HG02970 (cell line): ENCODE measurements at regions not wholly inside any gene's neighbourhood (a gene's known extent, or its start where the extent isn't known, plus 50 kb on each side); places are given as distances from the start of the nearest gene placed in this dataset.

Source experiments
- ATAC-seq: cut with Tn5 transposase; IDR thresholded peaks from one replicate; pipeline ENCODE4 v1.9.1; 2021; ENCODE audit warnings: mild to moderate bottlenecking, moderate library complexity, moderate number of reproducible peaks; ENCODE audit not compliant: unreplicated experiment, low FRiP score

DNA sequence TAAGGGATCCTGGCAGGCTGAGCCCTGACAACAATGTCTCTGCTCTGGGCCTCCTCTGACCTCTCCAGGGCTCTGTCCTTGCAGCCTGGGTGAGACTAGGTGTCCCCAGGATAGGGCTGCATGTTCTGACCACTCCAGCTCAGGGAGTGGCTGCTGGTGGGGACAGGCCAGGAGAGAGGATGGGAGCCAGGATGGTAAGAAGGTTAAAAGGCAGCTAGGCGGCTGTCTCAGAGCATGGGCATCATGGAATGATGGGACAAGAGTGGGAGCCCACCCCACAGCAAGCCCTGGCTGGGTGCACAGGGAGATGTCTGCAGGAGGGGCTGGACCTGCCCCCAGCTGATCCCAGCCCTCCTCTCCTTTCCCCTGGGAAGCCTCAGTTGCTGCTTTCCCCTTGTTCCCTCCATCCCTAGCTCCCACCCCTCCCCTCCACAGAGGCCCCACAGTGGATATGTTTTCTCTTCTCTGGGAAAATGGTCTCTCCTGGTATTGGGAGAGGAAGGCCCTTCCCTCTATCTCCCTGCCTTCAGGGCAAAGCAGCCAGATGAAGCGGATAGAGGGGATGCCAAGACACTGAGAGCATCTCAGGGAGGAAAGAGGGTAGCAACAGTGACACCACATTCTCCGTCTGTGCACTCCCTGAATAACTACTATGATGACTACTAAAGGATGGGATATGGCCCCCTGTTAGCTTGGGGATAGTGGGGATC lies 334.3 kb downstream of the DYSF start:
- no peak for ATAC-seq

- no peak for ATAC-seq
Observed at GRCh38 chr2:71787108-71787415, 333.7 kb downstream of the DYSF start.

GRCh38 chr2:71786291-71787107 lies 333.1 kb downstream of the DYSF start:
- ATAC-seq = no peak

- ATAC-seq = no peak
Observed at GRCh38 chr2:71785516-71785981, 332.2 kb downstream of the DYSF start.

DNA sequence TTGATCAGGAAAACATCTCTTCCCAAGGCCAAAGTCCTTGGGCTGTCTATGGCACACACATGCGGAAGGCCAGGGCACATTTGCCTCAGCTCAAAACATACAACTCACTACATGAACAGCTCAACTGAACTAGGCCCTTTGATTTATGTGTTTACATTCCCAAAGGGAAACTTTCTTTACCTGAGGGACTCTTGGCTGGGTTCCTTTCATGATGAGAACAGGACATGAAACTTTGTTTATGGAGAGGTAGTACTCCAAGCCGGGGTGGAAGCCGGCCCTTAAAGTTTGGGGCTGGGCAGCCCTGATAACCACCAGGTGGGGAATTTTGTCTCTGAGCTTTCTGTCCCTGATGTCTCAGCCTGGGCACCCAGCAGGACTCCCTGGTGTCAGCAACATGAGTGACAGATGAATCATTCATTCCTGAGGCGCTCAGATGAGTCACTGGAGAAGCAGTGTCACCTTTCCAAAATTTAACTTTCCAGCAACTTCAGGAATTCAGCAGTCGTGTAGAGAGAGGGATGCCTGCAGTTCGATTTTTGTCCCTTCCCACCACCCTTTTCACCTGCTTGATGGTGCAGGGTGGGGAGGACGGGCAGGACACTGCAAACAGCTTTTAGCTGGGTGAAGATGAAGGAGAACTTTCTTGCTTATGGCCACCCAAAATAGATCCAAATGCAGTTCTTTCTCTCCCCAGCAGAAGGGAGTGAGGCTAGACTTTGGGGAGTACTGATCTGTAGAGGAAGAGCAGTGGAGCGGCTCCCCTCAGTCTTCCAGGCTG lies 331.6 kb downstream of the DYSF start:
- no peak for ATAC-seq

DNA sequence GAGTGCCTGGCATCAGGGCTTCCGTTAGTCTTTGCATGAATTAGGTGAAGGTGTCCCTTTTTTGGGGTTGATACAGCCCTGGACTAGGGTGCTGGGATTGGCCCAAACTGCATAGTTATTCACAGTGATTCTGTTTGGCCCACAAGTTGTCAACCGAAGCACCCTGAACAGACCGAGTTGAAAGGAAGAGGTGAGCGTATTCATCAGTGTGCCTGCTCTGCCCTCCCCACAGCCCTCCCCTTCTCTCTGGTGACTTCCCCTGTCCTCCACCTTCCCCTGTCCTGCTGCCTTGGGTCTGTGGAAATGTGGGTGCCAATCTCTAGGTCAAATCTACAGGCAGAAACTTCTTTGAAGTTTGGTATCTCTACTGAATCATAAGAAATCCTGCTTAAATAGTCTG lies 330.5 kb downstream of the DYSF start:
- no peak for ATAC-seq

GRCh38 chr2:71783215-71783614 lies 329.9 kb downstream of the DYSF start:
- no peak for ATAC-seq

- ATAC-seq = no peak
Observed at GRCh38 chr2:71782323-71782722, 329.0 kb downstream of the DYSF start.

- no peak for ATAC-seq
Observed at GRCh38 chr2:71781695-71782228, 328.4 kb downstream of the DYSF start.

DNA sequence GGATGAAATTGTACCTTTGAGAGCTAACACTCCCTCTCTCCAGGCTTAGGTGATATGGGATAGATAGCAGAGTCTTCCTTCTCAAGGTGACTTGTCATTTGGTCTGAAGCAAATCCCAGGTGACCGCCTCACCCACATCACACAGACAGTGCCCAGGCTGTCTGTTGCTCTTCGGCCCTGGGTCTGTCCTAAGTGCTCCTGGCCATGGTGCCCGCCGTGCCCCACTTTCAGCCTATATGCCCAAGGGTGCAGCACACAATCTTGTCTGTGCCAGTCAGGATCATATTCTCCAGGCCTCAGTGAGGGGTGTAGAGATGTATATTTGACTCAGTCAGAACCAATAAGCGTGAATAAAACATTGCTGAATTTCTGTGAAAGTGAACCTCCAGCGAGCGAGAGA lies 326.8 kb downstream of the DYSF start:
- ATAC-seq = no peak

DNA sequence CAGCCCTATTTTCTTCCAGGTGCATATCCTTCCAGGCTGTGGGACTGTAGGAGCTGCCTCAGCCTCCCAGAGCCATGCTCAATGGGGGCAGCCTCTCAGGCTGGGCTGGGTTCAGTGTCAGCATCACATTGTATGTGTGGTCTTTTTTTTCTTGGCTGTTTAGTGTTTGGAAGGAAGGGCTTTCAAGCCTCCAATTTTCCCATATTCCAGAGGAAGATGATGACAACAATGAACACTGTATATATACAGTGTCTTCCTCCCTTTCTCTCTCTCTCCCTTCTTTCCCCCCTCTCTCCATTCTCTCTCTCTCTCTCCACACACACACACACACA lies 326.4 kb downstream of the DYSF start:
- no peak for ATAC-seq

DNA sequence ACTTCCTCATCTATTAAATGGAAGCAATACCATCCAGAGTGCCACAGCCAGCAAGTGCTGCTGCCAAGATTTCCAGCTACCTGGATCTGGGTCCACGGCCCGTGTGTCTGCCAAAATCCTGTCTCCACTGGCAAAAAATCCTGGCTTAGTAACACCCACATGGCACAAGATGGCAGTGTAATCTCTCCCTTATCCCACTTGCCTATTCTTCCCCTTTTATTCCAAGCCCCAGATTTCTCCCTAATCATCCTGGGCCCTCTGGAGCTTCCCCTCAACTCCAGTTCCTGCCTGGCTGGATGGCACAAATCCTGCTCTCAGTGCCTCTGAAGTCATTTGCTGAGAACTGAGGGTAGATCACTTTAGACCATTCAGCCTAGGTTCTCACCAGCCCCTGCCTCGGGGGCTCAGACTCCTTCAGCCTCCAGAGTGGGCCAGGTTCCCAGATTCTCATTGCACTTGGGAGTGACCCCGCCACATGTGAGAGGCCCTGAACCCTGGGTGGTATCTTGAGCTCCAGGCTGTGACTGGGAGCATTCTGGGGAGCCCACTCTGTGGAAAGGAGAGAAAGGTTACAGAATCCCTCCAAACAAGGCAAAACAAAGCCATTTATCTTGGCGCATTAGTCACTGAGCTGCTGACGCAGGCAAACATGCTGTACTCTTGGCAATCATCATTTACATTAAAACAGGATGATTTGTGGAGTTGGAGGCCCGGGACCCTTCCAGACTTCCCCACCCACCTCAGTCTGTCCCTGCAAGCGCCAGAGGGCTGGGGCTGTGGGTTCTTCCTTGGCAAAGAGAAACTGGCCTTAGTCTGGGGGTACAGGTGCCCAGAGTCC lies 325.8 kb downstream of the DYSF start:
- no peak for ATAC-seq

- no peak for ATAC-seq
Observed at GRCh38 chr2:71778514-71778913, 325.2 kb downstream of the DYSF start.

GRCh38 chr2:71777946-71778345 lies 324.6 kb downstream of the DYSF start:
- ATAC-seq = no peak

DNA sequence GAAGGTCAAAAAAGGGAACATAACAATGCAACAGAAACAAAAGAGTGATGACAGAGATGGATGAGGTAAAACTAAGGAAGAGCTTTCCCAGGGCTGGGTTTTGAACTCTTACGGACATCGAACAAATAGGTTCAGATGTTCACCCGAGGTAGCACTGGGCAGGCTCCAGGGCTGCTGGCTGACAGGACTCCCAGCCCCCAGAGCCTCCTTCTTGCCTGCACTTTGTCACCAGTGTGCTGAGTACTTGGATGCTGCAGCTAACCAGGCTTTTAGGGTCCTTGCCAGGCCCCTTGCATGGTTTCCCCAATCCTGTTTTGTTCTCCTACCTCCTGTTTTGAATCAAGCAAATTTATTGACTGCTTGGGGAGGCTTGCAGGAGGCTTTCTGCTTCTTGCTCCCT lies 322.9 kb downstream of the DYSF start:
- no peak for ATAC-seq

DNA sequence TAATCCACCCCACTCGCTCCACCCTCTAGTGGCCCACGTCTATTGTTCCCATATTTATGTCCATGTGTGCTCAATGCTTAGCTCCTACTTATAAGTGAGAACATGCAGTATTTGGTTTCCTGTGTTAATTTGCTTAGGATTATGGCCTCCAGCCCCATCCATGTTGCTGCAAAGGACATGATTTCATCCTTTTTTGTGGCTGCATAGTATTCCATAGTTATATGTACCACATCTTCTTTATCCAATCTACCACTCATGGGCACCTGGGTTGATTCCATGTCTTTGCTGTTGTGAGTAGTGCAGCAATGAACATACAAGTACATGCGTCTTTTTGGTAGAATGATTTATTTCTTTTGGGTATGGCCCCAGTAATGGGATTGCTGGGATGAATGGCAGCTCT lies 319.9 kb downstream of the DYSF start:
- ATAC-seq = no peak

DNA sequence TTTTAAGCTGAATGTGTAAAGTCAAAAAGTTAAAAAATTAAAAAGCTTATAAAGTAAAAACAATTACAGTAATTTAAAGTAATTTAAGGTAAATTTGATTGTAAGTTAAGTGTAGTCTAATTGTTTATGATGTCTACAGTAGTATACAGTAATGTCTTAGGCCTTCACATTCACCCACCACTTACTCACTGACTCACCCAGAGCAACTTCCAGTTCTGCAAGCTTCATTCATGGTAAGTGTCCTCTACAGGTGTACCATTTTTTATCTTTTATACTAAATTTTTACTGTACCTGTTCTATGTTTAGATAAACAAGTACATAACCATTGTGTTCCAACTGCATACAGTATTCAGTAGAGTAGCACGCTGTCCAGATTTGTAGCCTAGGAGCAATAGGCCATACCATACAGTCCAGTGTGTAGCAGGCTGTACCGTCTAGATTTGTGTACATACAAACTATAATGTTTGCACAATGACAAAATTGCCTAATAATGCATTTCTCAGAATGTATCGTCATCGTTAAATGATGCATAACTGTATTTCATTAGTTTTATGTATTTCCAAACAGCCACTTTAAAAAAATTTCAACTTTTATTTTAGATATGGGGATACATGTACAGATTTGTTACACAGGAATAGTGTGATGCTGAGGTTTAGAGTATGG lies 319.3 kb downstream of the DYSF start:
- ATAC-seq = no peak

DNA sequence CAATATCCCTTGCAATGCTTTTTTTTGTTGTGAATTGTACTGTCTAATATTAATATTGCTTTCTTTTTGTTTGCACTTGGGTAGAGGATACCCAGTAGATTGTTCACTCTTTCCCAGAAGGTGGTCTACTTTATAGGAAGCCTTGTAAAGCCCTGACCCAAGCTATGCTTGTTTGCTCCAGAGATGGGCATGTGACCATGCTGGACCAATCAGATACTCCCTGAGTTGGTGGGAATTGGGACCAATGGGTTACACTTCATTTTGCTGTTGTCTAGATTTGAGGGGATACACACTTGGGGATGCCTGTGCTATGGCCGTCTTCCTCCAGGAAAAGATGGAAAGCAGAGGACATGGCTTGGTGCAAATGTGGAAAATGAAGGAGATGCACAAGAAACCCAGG lies 314.3 kb downstream of the DYSF start:
- no peak for ATAC-seq

GRCh38 chr2:71759060-71759459 lies 305.7 kb downstream of the DYSF start:
- no peak for ATAC-seq

GRCh38 chr2:71757351-71757750 lies 304.0 kb downstream of the DYSF start:
- no peak for ATAC-seq
